Peyer's patch (tissue), 4 donors: ENCODE measurements at regions not wholly inside any gene's neighbourhood (a gene's known extent, or its start where the extent isn't known, plus 50 kb on each side); places are given as distances from the start of the nearest gene placed in this dataset.

ENCODE experiments used
- POLR2A ChIP-seq, 2 donors: fragments of 450-650 bp; IDR thresholded peaks; one replicate each; pipeline ENCODE4 v1.5.1; 2017; ENCODE audit warnings: antibody characterized with exemption in 2 of 2, mild to moderate bottlenecking in 2 of 2, moderate library complexity in 2 of 2
- TF ChIP-seq, protein P1 (sequence below), 6 experiments: fragments of 450-650 bp in 4 of 6; fragments of 200-600 bp in 2 of 6; sonication (generic) in 1 of 6; IDR thresholded peaks; one replicate each; pipeline ENCODE4 v1.5.1; 2017 to 2019; ENCODE audit warnings: antibody characterized with exemption in 6 of 6, mild to moderate bottlenecking in 3 of 6, moderate library complexity in 1 of 6

DNA sequence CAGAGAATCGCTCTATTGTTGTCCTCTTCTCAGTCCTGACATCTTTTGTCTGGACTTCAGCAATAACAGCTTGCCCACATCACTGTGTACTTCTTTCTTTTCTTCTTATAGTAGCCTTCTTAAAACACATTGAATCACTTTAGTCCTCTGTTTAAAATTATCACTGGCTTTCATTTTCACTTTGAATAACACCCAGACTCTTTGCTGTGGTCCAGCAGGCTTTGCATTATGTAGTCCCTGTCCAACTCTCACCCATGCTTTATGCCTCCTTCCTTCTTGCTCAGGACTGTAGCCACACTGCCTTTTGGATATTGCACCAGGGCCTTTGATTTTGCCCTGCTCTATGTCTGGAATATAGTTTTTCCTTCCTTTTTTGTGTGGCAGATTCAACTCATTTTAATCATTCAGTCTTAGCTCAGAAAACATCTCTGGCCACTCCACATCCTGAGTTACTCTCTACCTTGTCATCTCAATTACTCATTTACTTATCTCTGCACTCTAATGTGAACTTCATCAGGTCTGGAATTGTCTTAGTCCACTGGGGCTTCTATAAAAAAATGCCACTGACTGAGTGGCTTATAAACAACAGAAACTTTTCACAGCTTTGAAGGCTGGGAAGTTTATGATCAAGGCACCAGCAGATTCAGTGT is 168.2 kb downstream of the C4orf33 start:
- TF ChIP-seq, protein P1, sequence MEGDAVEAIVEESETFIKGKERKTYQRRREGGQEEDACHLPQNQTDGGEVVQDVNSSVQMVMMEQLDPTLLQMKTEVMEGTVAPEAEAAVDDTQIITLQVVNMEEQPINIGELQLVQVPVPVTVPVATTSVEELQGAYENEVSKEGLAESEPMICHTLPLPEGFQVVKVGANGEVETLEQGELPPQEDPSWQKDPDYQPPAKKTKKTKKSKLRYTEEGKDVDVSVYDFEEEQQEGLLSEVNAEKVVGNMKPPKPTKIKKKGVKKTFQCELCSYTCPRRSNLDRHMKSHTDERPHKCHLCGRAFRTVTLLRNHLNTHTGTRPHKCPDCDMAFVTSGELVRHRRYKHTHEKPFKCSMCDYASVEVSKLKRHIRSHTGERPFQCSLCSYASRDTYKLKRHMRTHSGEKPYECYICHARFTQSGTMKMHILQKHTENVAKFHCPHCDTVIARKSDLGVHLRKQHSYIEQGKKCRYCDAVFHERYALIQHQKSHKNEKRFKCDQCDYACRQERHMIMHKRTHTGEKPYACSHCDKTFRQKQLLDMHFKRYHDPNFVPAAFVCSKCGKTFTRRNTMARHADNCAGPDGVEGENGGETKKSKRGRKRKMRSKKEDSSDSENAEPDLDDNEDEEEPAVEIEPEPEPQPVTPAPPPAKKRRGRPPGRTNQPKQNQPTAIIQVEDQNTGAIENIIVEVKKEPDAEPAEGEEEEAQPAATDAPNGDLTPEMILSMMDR (IDR thresholded peaks at IDR 0.05) = no peak
- TF ChIP-seq POLR2A (IDR thresholded peaks at IDR 0.05) = no peak
